HAP-1 (cell line): ENCODE measurements at regions not wholly inside any gene's neighbourhood (a gene's known extent, or its start where the extent isn't known, plus 50 kb on each side); places are given as distances from the start of the nearest gene placed in this dataset.

Experiments
- DNase-seq, 2 experiments: peaks; one replicate each; pipeline ENCODE4 v3.0.0-alpha.2; 2016 to 2020; ENCODE audit warnings: low spot score in 2 of 2
- H3K27me3 ChIP-seq: fragments of 250-450 bp; sonication (Bioruptor Pico); 2 replicates; pipeline ENCODE4 v1.5.1; 2020; ENCODE audit warnings: low read depth, mild to moderate bottlenecking, moderate library complexity
- H3K36me3 ChIP-seq: fragments of 250-450 bp; sonication (Bioruptor Pico); replicated peaks from 2 replicates; pipeline ENCODE4 v1.5.1; 2020; ENCODE audit warnings: mild to moderate bottlenecking
- H3K4me1 ChIP-seq: fragments of 250-450 bp; sonication (Bioruptor Pico); 2 replicates; pipeline ENCODE4 v1.5.1; 2020; ENCODE audit warnings: mild to moderate bottlenecking
- H3K4me3 ChIP-seq: fragments of 250-450 bp; sonication (Bioruptor Pico); 2 replicates; pipeline ENCODE4 v1.5.1; 2020; ENCODE audit warnings: mild to moderate bottlenecking, moderate library complexity
- H3K9me3 ChIP-seq: fragments of 250-450 bp; sonication (Bioruptor Pico); 2 replicates; pipeline ENCODE4 v1.5.1; 2020; ENCODE audit warnings: mild to moderate bottlenecking, moderate library complexity
- in situ Hi-C: fragments of 300-500 bp; cut with MboI; formaldehyde crosslinking; loops from 3 replicates; pipeline ENCODE4 v1.14.3; 2020; ENCODE audit warnings: low sequenced_read_pairs, inconsistent platforms, mixed read lengths

DNA sequence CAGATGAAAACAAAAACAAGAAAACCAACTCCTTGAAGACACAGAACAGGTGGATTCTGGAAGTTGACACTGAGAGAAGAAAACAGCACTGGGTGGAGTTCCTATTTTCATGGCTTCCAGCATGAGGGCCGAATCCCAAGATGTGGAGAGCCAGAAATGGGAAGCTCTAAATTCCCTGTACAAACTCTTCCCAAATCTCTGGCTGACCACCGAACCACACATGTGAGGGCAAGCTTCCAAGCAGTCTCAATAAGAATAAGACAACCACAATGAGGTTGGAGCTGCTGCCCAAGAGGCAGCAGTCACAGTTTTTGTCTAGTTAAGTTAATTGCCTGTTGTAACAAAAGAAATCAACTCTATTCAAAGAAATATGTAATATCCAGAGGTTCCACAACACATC lies 339.3 kb upstream of the SLC30A5 start:
- H3K4me1 ChIP-seq = no peaks in the 10 kb centered on the region
- in situ Hi-C loops = no loop called here
- H3K27me3 ChIP-seq = 0 out of 2 replicates have a peak, but pooled peaks cover 3% of the 10 kb centered on the region
- no peaks in the 10 kb centered on the region for H3K36me3 ChIP-seq
- no peaks in the 10 kb centered on the region for H3K9me3 ChIP-seq
- DNase-seq = no peak
- H3K4me3 ChIP-seq = no peak overlapping the region

DNA sequence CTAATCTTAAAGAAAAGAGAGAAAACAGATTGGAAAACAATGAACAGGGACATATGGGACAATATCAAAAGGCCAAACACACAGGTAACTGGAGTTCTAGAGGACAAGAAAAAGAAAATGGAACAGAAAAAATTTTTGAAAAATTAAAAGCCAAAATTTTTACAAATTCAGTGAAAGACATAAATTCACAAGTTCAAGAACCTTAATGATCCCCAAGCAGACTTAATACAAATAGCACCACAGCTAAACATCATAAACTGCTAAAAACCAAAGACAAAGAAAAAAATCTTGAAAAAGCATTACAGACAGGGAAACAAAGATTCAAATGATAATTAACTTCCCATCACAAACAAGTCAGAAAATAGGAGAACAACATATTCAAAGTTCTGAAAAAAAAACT lies 338.5 kb upstream of the SLC30A5 start:
- DNase-seq = no peak
- Histone ChIP-seq H3K4me3 (no peak overlapping the region), H3K9me3 (no peaks in the 10 kb centered on the region), H3K36me3 (no peaks in the 10 kb centered on the region), H3K4me1 (no peaks in the 10 kb centered on the region), H3K27me3 (0 out of 2 replicates have a peak, but pooled peaks cover 3% of the 10 kb centered on the region)
- in situ Hi-C loops = no loop called here

DNA sequence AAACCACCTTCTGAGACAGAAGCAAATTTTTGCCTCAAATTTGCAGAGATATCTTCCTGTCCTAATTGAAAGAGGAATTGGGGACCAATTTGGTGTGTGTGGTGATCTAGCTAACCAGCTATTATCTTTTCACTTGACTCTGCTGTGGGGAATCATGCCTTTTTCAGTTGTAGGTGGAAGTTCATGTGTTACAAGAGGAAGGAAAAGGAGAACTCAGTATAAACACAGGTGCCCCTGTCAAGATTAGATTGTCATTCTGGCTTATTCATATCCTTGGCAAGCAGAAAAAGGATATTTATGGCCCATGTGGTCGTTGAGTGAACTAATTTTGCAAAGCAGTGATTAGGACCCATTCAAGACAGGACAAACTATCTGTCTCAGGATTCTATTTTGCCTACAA lies 336.8 kb upstream of the SLC30A5 start:
- Histone ChIP-seq H3K4me1 (no peaks in the 10 kb centered on the region), H3K9me3 (no peaks in the 10 kb centered on the region), H3K4me3 (no peak overlapping the region), H3K27me3 (0 out of 2 replicates have a peak, but pooled peaks cover 3% of the 10 kb centered on the region), H3K36me3 (no peaks in the 10 kb centered on the region)
- no peak for DNase-seq
- in situ Hi-C loops = no loop called here

DNA sequence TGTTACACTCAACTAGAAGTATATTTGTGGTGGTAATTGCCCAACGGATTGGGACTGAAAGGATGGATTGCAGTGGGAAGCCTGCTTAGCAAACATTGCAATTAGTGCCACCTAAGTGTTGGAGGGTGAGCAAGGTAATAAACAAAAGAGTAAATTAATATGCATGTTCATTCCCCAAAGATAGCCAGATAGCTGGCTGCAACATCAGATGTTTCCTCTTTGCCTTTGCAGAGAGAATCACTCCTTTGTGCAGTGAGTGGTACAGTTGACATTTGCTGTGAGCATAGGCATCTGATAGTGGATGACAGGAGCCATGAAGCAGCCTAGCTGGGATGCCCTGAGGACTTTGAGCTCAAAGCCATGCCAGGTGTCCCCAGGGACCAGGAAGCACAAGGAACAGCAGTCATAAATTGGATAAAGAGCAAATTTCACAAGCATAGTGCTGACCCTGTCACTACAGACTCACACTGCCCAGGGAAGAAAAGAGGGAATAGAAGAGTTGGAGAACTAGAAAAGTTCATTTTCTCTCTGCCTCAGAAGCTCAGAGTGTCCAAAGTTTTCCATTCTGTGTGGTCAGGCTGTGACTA lies 336.1 kb upstream of the SLC30A5 start:
- Histone ChIP-seq H3K27me3 (0 out of 2 replicates have a peak, but pooled peaks cover 3% of the 10 kb centered on the region), H3K9me3 (no peaks in the 10 kb centered on the region), H3K4me3 (no peak overlapping the region), H3K4me1 (no peaks in the 10 kb centered on the region), H3K36me3 (no peaks in the 10 kb centered on the region)
- in situ Hi-C loops = no loop called here
- no peak for DNase-seq

DNA sequence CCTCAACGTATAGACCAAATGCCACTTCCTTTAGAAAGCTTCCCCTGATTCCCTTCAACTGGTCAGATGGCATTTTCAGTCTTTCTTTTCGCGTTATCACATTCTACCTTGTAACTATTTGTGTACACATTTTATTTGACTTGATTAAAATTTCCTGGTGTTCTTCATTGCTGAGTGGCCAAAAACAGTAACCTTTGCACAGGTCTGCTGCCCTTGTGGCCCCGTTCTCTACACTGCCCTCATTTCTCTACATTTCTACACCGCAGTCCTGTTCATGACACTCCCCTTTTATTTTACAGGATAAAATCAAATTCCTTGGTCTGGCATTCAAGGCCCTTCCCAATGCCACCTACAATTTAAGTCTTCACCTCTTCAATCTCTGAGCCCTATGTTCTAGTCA lies 334.2 kb upstream of the SLC30A5 start:
- no peaks in the 10 kb centered on the region for H3K4me1 ChIP-seq
- in situ Hi-C loops = no loop called here
- H3K36me3 ChIP-seq = no peaks in the 10 kb centered on the region
- no peaks in the 10 kb centered on the region for H3K9me3 ChIP-seq
- H3K27me3 ChIP-seq = 0 out of 2 replicates have a peak, but pooled peaks cover 3% of the 10 kb centered on the region
- no peak overlapping the region for H3K4me3 ChIP-seq
- DNase-seq = no peak

DNA sequence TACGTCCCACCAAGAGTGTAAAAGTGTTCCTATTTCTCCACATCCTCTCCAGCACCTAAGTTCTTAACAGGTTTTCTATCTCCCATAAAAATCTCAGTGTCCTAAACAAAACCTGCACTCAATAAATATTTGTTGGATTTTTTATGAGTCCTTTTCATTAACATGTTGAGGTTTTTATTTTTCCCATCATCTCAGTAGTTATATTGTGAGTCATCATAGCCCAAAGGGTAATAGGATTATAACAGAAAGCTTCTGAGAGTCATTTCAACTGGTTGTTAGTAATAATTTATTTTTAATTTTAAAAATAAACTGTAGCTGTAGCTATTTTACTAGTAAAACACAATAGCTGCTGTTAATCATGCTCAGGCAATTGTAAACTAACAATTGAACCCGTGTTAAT lies 331.6 kb upstream of the SLC30A5 start:
- no peak for DNase-seq
- Histone ChIP-seq H3K4me1 (no peaks in the 10 kb centered on the region), H3K4me3 (no peak overlapping the region), H3K9me3 (no peaks in the 10 kb centered on the region), H3K27me3 (no peaks in the 10 kb centered on the region), H3K36me3 (no peaks in the 10 kb centered on the region)
- in situ Hi-C loops = no loop called here

DNA sequence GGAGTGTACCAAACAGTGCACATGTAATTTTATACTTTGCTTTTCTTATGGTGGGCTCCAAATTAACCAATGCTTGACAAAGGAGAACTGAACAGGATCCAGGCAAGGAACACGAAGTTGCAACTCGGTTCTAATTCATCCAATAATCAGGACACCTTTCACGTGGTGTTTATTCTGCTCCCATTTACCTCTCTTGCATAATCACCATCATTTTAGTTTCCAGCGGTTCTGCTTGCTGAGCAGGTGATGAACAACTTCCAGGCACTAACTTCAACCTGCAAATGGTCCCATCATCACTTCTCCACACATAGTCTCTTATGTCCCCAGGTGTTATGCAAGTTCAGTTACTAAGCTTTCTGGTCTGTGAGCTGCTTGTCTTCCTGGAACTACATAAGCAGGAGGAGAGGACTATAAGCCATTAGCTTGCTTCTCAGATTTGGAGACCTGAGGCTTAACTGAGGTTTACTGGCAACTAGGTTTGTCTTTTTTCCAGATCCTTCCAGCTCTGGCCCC lies 326.8 kb upstream of the SLC30A5 start:
- no peaks in the 10 kb centered on the region for H3K9me3 ChIP-seq
- no peak for DNase-seq
- H3K36me3 ChIP-seq = no peaks in the 10 kb centered on the region
- in situ Hi-C loops = no loop called here
- H3K4me1 ChIP-seq = no peaks in the 10 kb centered on the region
- no peak overlapping the region for H3K4me3 ChIP-seq
- no peaks in the 10 kb centered on the region for H3K27me3 ChIP-seq

DNA sequence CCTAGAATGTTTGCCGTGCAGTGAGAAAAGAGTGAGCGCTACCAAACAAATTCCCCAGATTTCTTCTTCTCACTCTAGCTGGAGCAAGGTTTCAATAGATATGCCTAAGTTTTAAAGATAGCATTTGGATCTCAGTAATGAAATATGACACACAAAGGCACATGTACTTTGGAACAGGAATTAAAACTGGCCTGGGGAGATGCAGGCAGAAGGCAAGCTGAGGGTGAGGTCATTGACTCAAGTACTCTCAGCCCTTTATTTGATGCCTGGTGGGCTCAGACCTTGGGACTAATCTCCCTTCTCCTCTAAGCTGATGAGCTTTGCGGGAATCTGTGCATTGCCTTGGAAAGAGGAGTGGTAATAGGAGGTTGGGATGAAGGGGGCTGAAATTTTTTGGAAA lies 323.3 kb upstream of the SLC30A5 start:
- in situ Hi-C loops = no loop called here
- Histone ChIP-seq H3K27me3 (no peaks in the 10 kb centered on the region), H3K4me3 (no peak overlapping the region), H3K9me3 (no peaks in the 10 kb centered on the region), H3K36me3 (no peaks in the 10 kb centered on the region), H3K4me1 (no peaks in the 10 kb centered on the region)
- DNase-seq = no peak

DNA sequence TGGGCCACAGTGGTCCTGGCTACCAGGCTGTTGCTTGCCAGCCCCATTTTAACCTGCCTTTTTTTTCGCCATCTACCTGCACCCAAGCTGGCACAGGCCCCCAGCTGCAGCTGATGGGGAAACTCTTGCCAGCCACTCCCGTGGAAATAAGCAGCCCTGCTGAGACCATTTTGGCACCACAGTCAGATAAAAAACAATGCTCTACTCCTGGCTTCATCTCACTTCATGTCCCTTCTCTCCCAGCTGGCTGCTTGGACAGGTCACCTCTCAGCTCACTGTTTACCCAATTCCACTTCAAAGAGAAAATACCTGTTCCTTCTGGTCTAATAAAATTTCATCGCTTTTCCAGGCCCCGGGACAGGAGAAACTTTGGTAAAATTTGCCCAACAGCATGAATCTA lies 322.6 kb upstream of the SLC30A5 start:
- H3K9me3 ChIP-seq = no peaks in the 10 kb centered on the region
- no peaks in the 10 kb centered on the region for H3K36me3 ChIP-seq
- no peak overlapping the region for H3K4me3 ChIP-seq
- in situ Hi-C loops = no loop called here
- no peaks in the 10 kb centered on the region for H3K27me3 ChIP-seq
- no peaks in the 10 kb centered on the region for H3K4me1 ChIP-seq
- no peak for DNase-seq

DNA sequence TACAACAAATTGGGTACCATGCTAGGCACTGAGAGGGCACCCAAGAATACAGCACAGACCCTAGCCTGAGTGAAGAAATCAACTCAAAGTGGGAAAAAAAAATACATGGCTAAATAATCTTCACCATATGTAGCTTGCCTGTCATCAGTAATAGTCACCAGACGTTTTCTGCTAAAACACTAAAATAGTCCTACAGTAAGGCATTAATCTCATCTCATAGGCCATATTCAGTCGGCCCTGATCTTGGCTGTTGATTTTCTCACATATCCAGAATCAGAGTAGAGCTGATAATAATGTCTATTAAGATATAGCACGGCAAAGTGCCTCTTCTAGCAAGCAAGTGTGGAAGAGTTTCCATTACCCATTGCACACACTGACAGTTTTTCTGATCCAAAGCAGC lies 322.1 kb upstream of the SLC30A5 start:
- no peaks in the 10 kb centered on the region for H3K9me3 ChIP-seq
- in situ Hi-C loops = no loop called here
- no peak overlapping the region for H3K4me3 ChIP-seq
- no peaks in the 10 kb centered on the region for H3K4me1 ChIP-seq
- no peak for DNase-seq
- no peaks in the 10 kb centered on the region for H3K36me3 ChIP-seq
- no peaks in the 10 kb centered on the region for H3K27me3 ChIP-seq

DNA sequence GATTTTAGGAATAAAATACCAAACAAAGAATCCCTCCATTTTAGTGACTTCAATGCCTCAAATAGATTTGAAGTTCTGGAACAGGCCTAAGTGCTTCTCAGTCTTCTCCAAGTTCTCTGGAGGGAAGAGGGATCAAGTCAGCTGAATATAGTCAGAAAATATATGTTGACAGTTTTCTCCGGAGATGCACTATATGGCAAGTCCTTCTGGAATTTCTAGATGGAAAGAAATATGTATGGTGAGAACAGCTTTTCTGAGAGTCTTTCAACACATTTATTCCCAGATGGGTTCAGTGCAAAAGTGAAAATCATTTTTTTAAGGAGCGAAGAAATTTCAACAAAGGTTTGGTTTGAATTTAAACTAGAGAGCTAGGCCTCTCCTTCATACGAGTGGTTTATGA lies 317.4 kb upstream of the SLC30A5 start:
- Histone ChIP-seq H3K4me1 (no peaks in the 10 kb centered on the region), H3K4me3 (no peak overlapping the region), H3K9me3 (no peaks in the 10 kb centered on the region), H3K36me3 (no peaks in the 10 kb centered on the region), H3K27me3 (no peaks in the 10 kb centered on the region)
- in situ Hi-C loops = no loop called here
- no peak for DNase-seq

DNA sequence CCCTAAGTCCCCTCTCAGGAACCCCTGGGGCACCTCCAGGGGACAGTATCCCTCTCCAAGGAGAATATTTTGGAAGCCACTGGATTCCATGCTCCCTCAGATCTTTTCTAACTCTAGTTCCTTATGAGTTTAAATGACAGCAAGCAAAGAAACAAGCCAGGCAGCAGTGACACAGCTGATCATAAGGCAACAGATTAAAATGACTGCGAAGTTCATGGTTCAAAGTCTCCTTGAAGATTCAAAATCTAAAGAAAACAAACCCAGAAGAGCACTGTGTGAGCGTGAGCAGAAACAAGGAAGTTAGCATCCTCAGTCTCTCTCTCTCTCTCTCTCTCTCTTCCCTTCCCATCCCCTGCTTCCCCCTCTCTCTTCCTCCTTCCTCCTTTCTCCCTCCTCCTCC lies 316.7 kb upstream of the SLC30A5 start:
- Histone ChIP-seq H3K4me3 (no peak overlapping the region), H3K4me1 (no peaks in the 10 kb centered on the region), H3K27me3 (no peaks in the 10 kb centered on the region), H3K9me3 (no peaks in the 10 kb centered on the region), H3K36me3 (no peaks in the 10 kb centered on the region)
- no peak for DNase-seq
- in situ Hi-C loops = no loop called here

DNA sequence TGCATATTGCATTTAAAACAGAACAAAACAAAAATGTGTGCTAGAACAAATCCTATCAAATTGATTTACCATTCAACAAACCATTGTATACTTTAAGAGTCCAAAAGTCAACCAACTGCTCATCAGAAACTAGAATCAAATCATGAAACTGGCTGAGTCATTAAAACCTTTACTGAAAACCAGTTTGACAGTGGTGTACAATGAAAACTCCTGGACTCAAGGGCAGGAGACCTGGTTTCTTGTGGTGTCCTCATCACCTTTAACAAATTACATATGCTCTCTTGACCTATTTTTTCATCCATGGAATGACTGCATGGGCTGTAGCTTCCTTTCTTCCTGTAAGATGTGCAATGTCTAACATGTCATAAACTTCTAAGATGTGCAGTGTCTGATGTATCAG lies 315.3 kb upstream of the SLC30A5 start:
- Histone ChIP-seq H3K36me3 (no peaks in the 10 kb centered on the region), H3K4me3 (no peak overlapping the region), H3K27me3 (no peaks in the 10 kb centered on the region), H3K4me1 (no peaks in the 10 kb centered on the region), H3K9me3 (no peaks in the 10 kb centered on the region)
- in situ Hi-C loops = no loop called here
- no peak for DNase-seq

DNA sequence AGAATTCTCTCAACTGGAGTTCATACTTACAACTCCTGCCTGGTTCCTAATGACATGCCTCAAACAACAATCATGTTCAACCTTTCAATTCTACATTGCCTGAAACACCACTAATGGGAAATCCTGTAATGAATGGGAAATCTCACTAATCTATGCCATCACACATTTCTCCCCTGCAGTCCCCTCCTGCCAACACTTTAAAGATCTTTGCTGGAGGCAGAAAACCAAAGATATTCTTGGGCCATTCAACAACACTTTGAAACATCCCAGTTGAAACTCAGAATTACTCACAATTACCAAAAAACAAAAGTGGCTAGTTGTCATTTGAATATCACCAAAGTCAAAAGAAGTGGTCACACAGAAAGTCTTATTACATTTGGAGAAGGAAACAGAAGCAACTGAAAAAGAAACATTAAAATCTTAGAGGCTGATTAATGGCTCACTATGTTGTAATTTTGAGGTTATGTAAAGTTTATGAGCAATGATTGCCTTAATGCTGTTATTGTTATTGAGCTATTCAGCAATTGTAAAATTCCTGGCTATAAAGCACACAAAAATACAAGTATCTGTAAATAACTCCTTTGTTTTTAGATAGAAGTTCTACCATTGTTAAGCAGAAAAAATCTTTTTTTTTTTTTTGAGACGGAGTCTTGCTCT lies 313.4 kb upstream of the SLC30A5 start:
- Histone ChIP-seq H3K4me1 (no peaks in the 10 kb centered on the region), H3K36me3 (no peaks in the 10 kb centered on the region), H3K9me3 (no peaks in the 10 kb centered on the region), H3K27me3 (no peaks in the 10 kb centered on the region), H3K4me3 (no peak overlapping the region)
- in situ Hi-C loops = no loop called here
- DNase-seq = no peak
